ENCODE measurements at regions not wholly inside any gene's neighbourhood (a gene's known extent, or its start where the extent isn't known, plus 50 kb on each side); places are given as distances from the start of the nearest gene placed in this dataset.

DNA sequence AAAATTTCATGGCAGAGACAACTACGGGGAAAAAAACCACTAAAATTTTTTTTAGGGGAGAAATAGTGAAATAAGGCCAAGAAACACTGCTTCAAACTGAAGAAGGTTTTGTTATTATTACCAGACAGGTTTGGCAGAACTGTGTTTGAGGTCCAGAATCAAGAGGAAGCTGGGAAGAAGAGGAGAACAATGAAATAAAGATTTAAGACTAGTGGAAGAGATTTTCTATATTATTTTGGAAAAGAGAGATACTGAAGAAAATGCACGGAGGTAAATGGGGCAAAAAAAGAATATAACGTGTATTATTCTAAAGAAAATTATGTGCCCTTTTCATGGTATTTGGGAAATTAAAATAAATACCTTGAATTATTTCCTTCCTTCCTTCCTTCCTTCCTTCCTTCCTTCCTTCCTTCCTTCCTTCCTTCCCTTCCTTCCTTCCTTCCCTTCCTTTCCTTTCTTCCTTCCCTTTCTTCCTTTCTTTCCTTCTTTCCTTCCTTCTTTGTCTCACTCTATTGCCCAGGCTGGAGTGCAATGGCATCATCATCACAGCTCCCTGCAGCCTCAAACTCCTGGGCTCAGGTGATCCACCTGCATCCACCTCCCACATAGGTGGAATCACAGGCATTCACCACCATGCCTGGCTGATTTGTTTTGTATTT lies 124.3 kb downstream of the GJA1 start:
- TF ChIP-seq, protein P1, sequence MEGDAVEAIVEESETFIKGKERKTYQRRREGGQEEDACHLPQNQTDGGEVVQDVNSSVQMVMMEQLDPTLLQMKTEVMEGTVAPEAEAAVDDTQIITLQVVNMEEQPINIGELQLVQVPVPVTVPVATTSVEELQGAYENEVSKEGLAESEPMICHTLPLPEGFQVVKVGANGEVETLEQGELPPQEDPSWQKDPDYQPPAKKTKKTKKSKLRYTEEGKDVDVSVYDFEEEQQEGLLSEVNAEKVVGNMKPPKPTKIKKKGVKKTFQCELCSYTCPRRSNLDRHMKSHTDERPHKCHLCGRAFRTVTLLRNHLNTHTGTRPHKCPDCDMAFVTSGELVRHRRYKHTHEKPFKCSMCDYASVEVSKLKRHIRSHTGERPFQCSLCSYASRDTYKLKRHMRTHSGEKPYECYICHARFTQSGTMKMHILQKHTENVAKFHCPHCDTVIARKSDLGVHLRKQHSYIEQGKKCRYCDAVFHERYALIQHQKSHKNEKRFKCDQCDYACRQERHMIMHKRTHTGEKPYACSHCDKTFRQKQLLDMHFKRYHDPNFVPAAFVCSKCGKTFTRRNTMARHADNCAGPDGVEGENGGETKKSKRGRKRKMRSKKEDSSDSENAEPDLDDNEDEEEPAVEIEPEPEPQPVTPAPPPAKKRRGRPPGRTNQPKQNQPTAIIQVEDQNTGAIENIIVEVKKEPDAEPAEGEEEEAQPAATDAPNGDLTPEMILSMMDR (IDR thresholded peaks at IDR 0.05; ENCODE audit: low read depth, low read length, poor library complexity, severe bottlenecking): no peak
- TF ChIP-seq EZH2phosphoT487 (IDR thresholded peaks at IDR 0.05; ENCODE audit: borderline replicate concordance, low read length): no peak

All from DOHH2 (cell line).